PFSK-1 (cell line): ENCODE measurements at regions not wholly inside any gene's neighbourhood (a gene's known extent, or its start where the extent isn't known, plus 50 kb on each side); places are given as distances from the start of the nearest gene placed in this dataset.

Source experiments
- FOXP2 ChIP-seq: optimal IDR thresholded peaks from 2 replicates; pipeline ENCODE3; 2011; ENCODE audit warnings: borderline replicate concordance, control low read depth, inconsistent platforms; ENCODE audit not compliant: insufficient read depth; ENCODE audit errors: extremely low read length, extremely low read depth
- POLR2AphosphoS5 ChIP-seq: IDR thresholded peaks from 2 replicates; pipeline ENCODE4 v1.6.1; 2012; ENCODE audit warnings: low read depth, mild to moderate bottlenecking, control low read depth, low read length, moderate library complexity
- SIN3A ChIP-seq: IDR thresholded peaks from 2 replicates; pipeline ENCODE4 v1.6.1; 2012; ENCODE audit warnings: mild to moderate bottlenecking, low read length, moderate library complexity, borderline replicate concordance; ENCODE audit not compliant: insufficient read depth
- TAF1 ChIP-seq: IDR thresholded peaks from 2 replicates; pipeline ENCODE4 v1.6.1; 2012; ENCODE audit warnings: low read length, control low read depth, borderline replicate concordance; ENCODE audit not compliant: insufficient read depth
- TF ChIP-seq, protein P1 (sequence below), 2 experiments: IDR thresholded peaks; 2 replicates each; pipeline versions ENCODE4 v1.6.1 to v1.8.0; 2011 to 2012; ENCODE audit warnings: low read depth in 2 of 2, low read length in 2 of 2, control low read depth in 1 of 2, inconsistent platforms in 1 of 2, mild to moderate bottlenecking in 1 of 2, moderate library complexity in 1 of 2; ENCODE audit not compliant: insufficient read depth in 1 of 2

- TF ChIP-seq SIN3A (no peak), TAF1 (no peak), FOXP2 (no peak), POLR2AphosphoS5 (no peak)
- TF ChIP-seq, protein P1, sequence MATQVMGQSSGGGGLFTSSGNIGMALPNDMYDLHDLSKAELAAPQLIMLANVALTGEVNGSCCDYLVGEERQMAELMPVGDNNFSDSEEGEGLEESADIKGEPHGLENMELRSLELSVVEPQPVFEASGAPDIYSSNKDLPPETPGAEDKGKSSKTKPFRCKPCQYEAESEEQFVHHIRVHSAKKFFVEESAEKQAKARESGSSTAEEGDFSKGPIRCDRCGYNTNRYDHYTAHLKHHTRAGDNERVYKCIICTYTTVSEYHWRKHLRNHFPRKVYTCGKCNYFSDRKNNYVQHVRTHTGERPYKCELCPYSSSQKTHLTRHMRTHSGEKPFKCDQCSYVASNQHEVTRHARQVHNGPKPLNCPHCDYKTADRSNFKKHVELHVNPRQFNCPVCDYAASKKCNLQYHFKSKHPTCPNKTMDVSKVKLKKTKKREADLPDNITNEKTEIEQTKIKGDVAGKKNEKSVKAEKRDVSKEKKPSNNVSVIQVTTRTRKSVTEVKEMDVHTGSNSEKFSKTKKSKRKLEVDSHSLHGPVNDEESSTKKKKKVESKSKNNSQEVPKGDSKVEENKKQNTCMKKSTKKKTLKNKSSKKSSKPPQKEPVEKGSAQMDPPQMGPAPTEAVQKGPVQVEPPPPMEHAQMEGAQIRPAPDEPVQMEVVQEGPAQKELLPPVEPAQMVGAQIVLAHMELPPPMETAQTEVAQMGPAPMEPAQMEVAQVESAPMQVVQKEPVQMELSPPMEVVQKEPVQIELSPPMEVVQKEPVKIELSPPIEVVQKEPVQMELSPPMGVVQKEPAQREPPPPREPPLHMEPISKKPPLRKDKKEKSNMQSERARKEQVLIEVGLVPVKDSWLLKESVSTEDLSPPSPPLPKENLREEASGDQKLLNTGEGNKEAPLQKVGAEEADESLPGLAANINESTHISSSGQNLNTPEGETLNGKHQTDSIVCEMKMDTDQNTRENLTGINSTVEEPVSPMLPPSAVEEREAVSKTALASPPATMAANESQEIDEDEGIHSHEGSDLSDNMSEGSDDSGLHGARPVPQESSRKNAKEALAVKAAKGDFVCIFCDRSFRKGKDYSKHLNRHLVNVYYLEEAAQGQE (IDR thresholded peaks at IDR 0.05; ENCODE audit: insufficient read depth in 1 of 2, low read depth in 2 of 2, low read length in 2 of 2): no peak
These were observed 336.7 kb downstream of the DHX35 start for GRCh38 chr20:39298571-39299506.

- TF ChIP-seq SIN3A (no peak), TAF1 (no peak), FOXP2 (no peak), POLR2AphosphoS5 (no peak)
- TF ChIP-seq, protein P1 (IDR thresholded peaks at IDR 0.05; ENCODE audit: insufficient read depth in 1 of 2, low read depth in 2 of 2, low read length in 2 of 2): no peak
These were observed 336.0 kb downstream of the DHX35 start for GRCh38 chr20:39298121-39298520.

GRCh38 chr20:39295301-39295700 lies 333.2 kb downstream of the DHX35 start:
- TF ChIP-seq, protein P1 (IDR thresholded peaks at IDR 0.05; ENCODE audit: insufficient read depth in 1 of 2, low read depth in 2 of 2, low read length in 2 of 2): no peak
- TF ChIP-seq FOXP2: no peak
- no peak for TF ChIP-seq TAF1
- no peak for TF ChIP-seq POLR2AphosphoS5
- TF ChIP-seq SIN3A: no peak

DNA sequence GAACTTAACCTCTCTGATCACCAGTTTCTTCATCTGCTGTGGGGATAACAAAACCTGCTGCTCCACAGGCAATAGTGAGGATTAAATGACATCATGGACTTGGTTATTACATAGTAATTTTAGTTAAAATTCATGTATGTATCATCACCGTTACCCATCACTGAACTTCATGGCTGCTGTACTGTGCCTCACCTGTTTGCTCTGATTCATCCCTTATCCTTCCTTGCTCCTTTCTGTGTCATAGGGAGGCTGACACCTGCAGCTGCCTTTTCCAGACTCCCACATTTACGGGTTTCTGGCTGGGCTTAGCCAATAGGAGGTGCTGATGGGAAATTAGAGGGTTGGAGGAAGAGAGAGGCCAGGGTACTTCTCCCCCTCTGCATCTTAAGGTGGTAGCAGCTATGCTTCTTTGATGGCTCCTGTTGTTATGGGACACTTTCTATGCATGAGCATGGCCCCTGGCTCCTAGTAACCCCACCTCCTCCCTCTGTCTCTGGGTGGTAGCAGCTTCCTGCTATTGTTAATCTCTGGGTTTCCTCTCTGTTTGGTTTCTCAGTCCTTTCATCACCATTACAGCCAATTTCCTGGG lies 332.1 kb downstream of the DHX35 start:
- TF ChIP-seq SIN3A (no peak), TAF1 (no peak), POLR2AphosphoS5 (no peak), FOXP2 (no peak)

DNA sequence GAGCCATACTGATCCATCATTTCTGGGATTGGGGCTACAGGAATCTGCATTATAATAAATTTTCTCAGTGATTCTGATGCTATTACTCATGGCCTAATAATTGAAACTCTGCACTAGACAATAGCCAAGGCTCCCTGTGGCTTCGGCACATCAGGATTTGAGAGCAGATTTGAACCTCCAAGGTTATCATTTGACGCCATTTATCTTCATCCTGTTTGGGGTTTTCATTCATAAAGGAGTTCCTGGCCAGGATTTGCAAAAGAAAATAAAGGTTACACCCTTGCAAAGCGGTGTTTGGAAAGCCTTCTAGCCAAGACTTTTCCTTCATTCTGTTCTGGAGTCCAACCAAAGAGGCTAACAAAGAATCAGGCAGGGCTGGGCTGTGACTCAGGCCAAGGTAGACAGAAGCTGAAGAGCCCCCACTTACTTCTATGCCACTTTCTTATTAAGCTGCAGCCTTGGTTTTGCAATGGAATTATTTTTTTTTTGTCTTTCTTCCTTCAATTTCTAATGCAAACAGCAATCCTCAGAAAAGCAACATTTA lies 330.1 kb downstream of the DHX35 start:
- TF ChIP-seq SIN3A (no peak), FOXP2 (no peak), TAF1 (no peak), POLR2AphosphoS5 (no peak)
- TF ChIP-seq, protein P1 (IDR thresholded peaks at IDR 0.05; ENCODE audit: insufficient read depth in 1 of 2, low read depth in 2 of 2, low read length in 2 of 2): no peak
